ENCODE measurements at regions not wholly inside any gene's neighbourhood (a gene's known extent, or its start where the extent isn't known, plus 50 kb on each side); places are given as distances from the start of the nearest gene placed in this dataset.

GRCh38 chr1:221416723-221417122 lies 325.2 kb downstream of the DUSP10 start:
- POLR2A ChIA-PET = no interaction called here
- DNase-seq (ENCODE audit: extremely low spot score) = no peak
- TF ChIP-seq CTBP1 (IDR thresholded peaks at IDR 0.05; ENCODE audit: borderline replicate concordance) = no peak
- no peak for TF ChIP-seq ELF4 (IDR thresholded peaks at IDR 0.05)
- TF ChIP-seq FOXK2 (IDR thresholded peaks at IDR 0.05) = no peak
- TF ChIP-seq FOXA1 (IDR thresholded peaks at IDR 0.05) = no peak
- no peak for TF ChIP-seq SP1 (IDR thresholded peaks at IDR 0.05)
- no peak for TF ChIP-seq HDGF (IDR thresholded peaks at IDR 0.05; ENCODE audit: borderline replicate concordance)
- no peak for TF ChIP-seq TARDBP (IDR thresholded peaks at IDR 0.05)
- TF ChIP-seq ARNT (IDR thresholded peaks at IDR 0.05) = no peak
- TF ChIP-seq PKNOX1 (IDR thresholded peaks at IDR 0.05) = no peak
- TF ChIP-seq L3MBTL2 (conservative IDR thresholded peaks at IDR 0.05) = no peak
- TF ChIP-seq BHLHE40 (IDR thresholded peaks at IDR 0.05; ENCODE audit: borderline replicate concordance) = no peak
- no peak for TF ChIP-seq ZNF384 (IDR thresholded peaks at IDR 0.05)
- TF ChIP-seq NFRKB (IDR thresholded peaks at IDR 0.05) = no peak
- TF ChIP-seq LEF1 (IDR thresholded peaks at IDR 0.05; ENCODE audit: borderline replicate concordance) = no peak
- CTCF ChIA-PET = no interaction called here

GRCh38 chr1:221418346-221418745 lies 323.5 kb downstream of the DUSP10 start:
- CTCF ChIA-PET = no interaction called here
- POLR2A ChIA-PET = no interaction called here
- TF ChIP-seq FOXK2 (IDR thresholded peaks at IDR 0.05) = no peak
- TF ChIP-seq NFRKB (IDR thresholded peaks at IDR 0.05) = no peak
- TF ChIP-seq FOXM1 (IDR thresholded peaks at IDR 0.05; ENCODE audit: borderline replicate concordance) = no peak
- TF ChIP-seq ARNT (IDR thresholded peaks at IDR 0.05) = no peak
- no peak for TF ChIP-seq SP1 (IDR thresholded peaks at IDR 0.05)
- DNase-seq (ENCODE audit: extremely low spot score) = no peak

- POLR2A ChIA-PET = no interaction called here
- no peak for TF ChIP-seq TARDBP (IDR thresholded peaks at IDR 0.05)
- TF ChIP-seq FOXK2 (IDR thresholded peaks at IDR 0.05) = no peak
- no peak for DNase-seq (ENCODE audit: extremely low spot score)
- CTCF ChIA-PET = no interaction called here
These were observed 322.3 kb downstream of the DUSP10 start for GRCh38 chr1:221419513-221420095.

- ChIA-PET POLR2A (no interaction called here), CTCF (interaction anchor here (0.7 kb wide), 1 partner anchor 403 kb away, joined by 3 read pairs; no protein-coding TSS in a partner anchor)
- DNase-seq (ENCODE audit: extremely low spot score) = no peak
- no peak for TF ChIP-seq SUZ12 (IDR thresholded peaks at IDR 0.05)
- no peak for TF ChIP-seq NFRKB (IDR thresholded peaks at IDR 0.05)
- TF ChIP-seq PKNOX1 (IDR thresholded peaks at IDR 0.05) = no peak
- TF ChIP-seq FOXM1 (IDR thresholded peaks at IDR 0.05; ENCODE audit: borderline replicate concordance) = no peak
- TF ChIP-seq BHLHE40 (IDR thresholded peaks at IDR 0.05; ENCODE audit: borderline replicate concordance) = no peak
- TF ChIP-seq CTBP1 (IDR thresholded peaks at IDR 0.05; ENCODE audit: borderline replicate concordance) = no peak
- no peak for TF ChIP-seq L3MBTL2 (conservative IDR thresholded peaks at IDR 0.05)
- no peak for TF ChIP-seq LEF1 (IDR thresholded peaks at IDR 0.05; ENCODE audit: borderline replicate concordance)
These were observed 312.6 kb downstream of the DUSP10 start for GRCh38 chr1:221429264-221429663.

- ChIA-PET POLR2A (interaction anchor here (1.2 kb wide), 1 partner anchor 551 kb away, joined by 5 read pairs; the partner anchor contains the start of gene HLX), CTCF (interaction anchor here (1.1 to 2.8 kb wide), 2 partner anchors 166 to 227 kb away, joined by 3 to 19 read pairs; no protein-coding TSS in a partner anchor)
- TF ChIP-seq ELF4 (IDR thresholded peaks at IDR 0.05) (no peak), FOXM1 (IDR thresholded peaks at IDR 0.05; ENCODE audit: borderline replicate concordance) (no peak), SP1 (IDR thresholded peaks at IDR 0.05) (no peak), SUZ12 (IDR thresholded peaks at IDR 0.05) (no peak), L3MBTL2 (conservative IDR thresholded peaks at IDR 0.05) (no peak), ARNT (IDR thresholded peaks at IDR 0.05) (no peak), BHLHE40 (IDR thresholded peaks at IDR 0.05; ENCODE audit: borderline replicate concordance) (no peak), NFRKB (IDR thresholded peaks at IDR 0.05) (no peak), FOXK2 (IDR thresholded peaks at IDR 0.05) (no peak), CTBP1 (IDR thresholded peaks at IDR 0.05; ENCODE audit: borderline replicate concordance) (no peak)
- DNase-seq (ENCODE audit: extremely low spot score) = no peak
These were observed 311.5 kb downstream of the DUSP10 start for GRCh38 chr1:221430152-221430960.

- DNase-seq (ENCODE audit: extremely low spot score) = no peak
- POLR2A ChIA-PET = no interaction called here
- CTCF ChIA-PET = interaction anchor here (0.6 to 2.8 kb wide), 5 partner anchors 156 to 621 kb away, joined by 3 to 19 read pairs (median 3); no protein-coding TSS in a partner anchor
- no peak for TF ChIP-seq SUZ12 (IDR thresholded peaks at IDR 0.05)
- TF ChIP-seq FOXM1 (IDR thresholded peaks at IDR 0.05; ENCODE audit: borderline replicate concordance) = no peak
- no peak for TF ChIP-seq TARDBP (IDR thresholded peaks at IDR 0.05)
- TF ChIP-seq PKNOX1 (IDR thresholded peaks at IDR 0.05) = no peak
- no peak for TF ChIP-seq HDGF (IDR thresholded peaks at IDR 0.05; ENCODE audit: borderline replicate concordance)
- TF ChIP-seq NFRKB (IDR thresholded peaks at IDR 0.05) = no peak
- no peak for TF ChIP-seq ARNT (IDR thresholded peaks at IDR 0.05)
- TF ChIP-seq ZNF384 (IDR thresholded peaks at IDR 0.05) = no peak
- TF ChIP-seq FOXK2 (IDR thresholded peaks at IDR 0.05) = no peak
- TF ChIP-seq L3MBTL2 (conservative IDR thresholded peaks at IDR 0.05) = no peak
- no peak for TF ChIP-seq LEF1 (IDR thresholded peaks at IDR 0.05; ENCODE audit: borderline replicate concordance)
- TF ChIP-seq SP1 (IDR thresholded peaks at IDR 0.05) = no peak
- TF ChIP-seq CTBP1 (IDR thresholded peaks at IDR 0.05; ENCODE audit: borderline replicate concordance) = no peak
- TF ChIP-seq FOXA1 (IDR thresholded peaks at IDR 0.05) = no peak
- TF ChIP-seq BHLHE40 (IDR thresholded peaks at IDR 0.05; ENCODE audit: borderline replicate concordance) = no peak
- no peak for TF ChIP-seq ELF4 (IDR thresholded peaks at IDR 0.05)
These were observed 310.7 kb downstream of the DUSP10 start for GRCh38 chr1:221431068-221431651.

Data from HEK293T (cell line).